HG03565 (cell line): ENCODE measurements at regions not wholly inside any gene's neighbourhood (a gene's known extent, or its start where the extent isn't known, plus 50 kb on each side); places are given as distances from the start of the nearest gene placed in this dataset.
"Not testable (repeated sequence)": the region's sequence is repeated elsewhere in the genome, so short reads cannot be mapped to it uniquely, and the experiment has no call there.

Experiments
- ATAC-seq: cut with Tn5 transposase; IDR thresholded peaks from one replicate; pipeline ENCODE4 v1.9.1; 2021; ENCODE audit warnings: mild to moderate bottlenecking, moderate library complexity; ENCODE audit not compliant: unreplicated experiment

- ATAC-seq, result not testable (repeated sequence)
Measured at GRCh38 chr7:125181569-125182267, 252.1 kb upstream of the POT1 start.

DNA sequence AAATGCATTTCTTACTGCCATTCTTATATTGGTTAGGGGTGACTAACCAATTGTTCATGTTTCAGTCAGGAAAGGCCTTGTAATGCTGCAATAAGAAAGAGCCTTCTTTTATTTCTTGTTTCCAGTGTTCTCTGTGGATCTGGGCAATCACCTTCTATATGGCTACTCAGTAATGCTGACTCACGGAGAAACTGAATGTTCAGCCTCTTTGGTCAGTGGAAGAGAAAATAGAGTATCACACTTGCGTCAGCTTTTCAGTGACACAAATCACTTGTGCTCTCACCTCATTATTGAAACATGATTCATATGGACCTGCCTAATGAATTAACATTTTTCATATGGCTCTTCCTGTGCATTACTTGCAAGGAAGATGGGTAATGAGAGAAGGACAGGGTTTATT lies 243.9 kb upstream of the POT1 start:
- no peak for ATAC-seq

DNA sequence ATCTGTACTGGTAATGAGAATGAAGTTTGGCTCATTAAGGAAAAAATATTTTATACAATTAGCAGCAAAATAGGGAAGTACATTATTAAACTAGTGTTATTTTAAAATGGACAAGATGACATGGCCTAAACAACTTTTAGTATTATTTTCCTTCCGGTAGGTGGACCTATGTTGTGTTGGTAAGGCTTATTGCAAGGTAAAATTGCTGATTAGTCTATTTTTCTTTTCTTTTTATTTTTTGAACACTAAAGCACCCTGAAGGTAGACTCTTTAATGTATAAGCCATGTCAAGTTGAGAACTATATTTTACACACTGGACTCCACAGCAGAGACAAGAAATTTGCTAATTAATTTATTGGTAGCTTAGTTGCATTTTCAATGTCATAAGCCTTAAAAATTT lies 239.5 kb upstream of the POT1 start:
- ATAC-seq, result no peak

DNA sequence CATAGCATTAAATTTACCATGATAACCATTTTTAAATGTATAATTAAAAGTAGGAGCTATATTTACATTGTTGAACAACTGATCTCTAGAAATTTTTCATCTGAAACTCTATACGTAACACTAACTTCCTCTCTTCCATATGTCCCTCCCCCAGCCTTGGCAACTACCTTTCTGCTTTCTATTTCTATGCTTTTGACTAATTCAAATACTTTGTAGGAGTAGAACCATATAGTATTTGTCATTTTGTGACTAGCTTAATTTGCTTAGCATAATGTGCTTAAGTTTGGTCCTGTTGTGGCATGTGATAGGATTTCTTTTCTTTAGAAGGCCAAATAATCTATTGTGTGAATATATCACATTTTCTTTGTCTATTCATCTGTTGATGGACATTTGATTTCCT lies 225.3 kb upstream of the POT1 start:
- ATAC-seq, result peak; percentile 59

DNA sequence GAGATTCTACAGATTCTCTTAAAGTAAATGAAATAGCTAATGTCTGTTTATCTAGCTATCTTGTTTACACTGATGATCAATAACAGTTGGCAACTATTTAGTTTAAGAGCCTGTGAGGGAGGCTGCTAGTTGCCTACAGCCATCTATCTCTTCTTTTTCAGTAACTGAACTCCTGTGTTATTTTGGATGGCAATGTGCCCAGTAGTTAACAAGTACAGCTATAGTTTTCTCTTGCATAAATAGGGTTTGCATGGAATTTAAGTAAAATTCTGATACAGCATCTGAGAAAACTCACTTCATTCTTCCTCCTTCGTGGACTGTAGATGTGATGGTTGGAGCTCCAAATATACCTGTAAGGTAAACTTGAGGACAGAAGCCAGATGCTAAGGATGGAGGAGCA lies 219.5 kb upstream of the POT1 start:
- ATAC-seq, result no peak

GRCh38 chr7:125147047-125147446 lies 217.4 kb upstream of the POT1 start:
- ATAC-seq, result no peak

- ATAC-seq, result no peak
Measured at GRCh38 chr7:125136755-125137532, 207.3 kb upstream of the POT1 start.

- ATAC-seq, result no peak
Measured at GRCh38 chr7:125136341-125136740, 206.7 kb upstream of the POT1 start.

- ATAC-seq, result no peak
Measured at GRCh38 chr7:125130173-125130572, 200.5 kb upstream of the POT1 start.

DNA sequence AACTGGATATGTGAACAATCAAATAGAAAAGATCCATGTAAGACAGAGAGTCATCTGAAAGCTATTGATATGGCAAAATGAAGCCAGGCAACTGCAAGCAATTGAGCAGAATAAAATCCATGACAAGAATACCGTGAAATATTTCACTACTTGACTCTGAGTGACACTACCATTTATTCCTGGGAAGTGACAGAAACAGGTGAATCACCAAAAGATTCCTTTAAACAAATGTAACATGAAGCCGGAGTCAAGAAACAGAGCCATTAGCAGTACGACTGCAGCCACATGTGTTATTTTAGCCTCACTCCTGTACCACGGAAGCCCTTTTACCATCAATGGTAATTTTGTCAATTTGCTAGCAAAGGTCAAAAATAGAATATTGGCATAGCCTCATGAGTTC lies 197.7 kb upstream of the POT1 start:
- ATAC-seq, result no peak

DNA sequence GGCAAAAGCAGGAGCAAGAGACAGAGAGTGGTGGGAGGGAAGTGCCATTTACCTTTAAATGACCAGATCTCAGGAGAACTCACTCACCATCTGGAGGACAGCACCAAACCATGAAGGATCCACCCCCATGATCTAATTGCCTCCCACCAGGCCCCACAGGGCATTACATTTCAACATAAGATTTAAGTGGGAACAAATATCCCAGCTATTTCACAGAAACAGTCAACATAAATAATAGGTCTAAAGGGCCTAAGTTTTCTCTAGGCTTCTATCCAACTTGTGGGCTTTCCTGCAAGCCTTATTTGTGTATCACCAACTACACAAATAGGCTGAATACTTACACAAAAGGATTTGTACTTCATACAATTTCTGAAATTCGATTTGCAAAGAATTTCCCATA lies 196.8 kb upstream of the POT1 start:
- no peak for ATAC-seq

GRCh38 chr7:125125315-125125714 lies 195.7 kb upstream of the POT1 start:
- ATAC-seq, result no peak

DNA sequence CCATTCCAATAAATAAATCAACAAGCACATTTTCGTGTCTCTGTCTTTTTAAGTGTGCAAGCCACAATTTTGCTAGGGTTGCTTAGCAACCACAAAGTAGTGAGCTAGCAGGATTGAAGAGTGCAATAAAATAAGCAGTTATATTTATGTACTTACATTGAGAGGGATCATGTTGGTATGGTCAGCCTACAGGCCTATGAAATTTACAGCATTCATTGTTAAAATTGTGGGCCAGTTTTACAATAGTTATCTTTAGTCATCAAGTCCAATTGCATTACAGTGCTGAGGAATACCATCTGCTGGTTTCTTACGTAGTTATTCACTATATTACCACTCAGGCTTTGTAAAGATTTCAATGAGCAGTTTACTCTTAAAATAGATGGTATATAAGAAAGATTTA lies 192.5 kb upstream of the POT1 start:
- ATAC-seq, result no peak

DNA sequence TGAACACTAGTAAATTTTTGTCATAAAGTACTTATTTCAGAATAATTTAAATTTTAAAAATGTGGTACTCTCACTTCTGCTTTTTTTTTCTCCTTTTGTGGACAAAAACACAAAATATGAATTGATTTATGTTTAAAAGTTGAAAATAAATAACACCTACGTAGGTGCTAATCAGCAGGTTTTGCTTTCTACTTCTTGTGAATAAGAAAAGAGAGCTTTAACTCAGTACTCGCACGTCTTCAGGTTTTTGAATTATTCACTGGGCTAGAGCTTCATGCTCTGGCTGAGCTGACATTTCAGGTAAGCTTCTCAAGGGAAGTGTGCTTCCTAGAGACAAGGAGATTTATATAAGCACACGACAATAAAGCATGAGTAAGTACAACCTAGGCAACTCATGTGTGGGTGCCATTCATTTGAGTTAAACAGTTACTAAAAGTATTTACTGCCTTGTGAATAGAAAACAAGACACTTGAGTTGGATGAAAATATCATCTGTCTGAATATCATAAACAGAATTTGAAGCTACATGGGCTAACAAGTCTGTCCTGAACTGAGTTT lies 190.0 kb upstream of the POT1 start:
- no peak for ATAC-seq

- no peak for ATAC-seq
Measured at GRCh38 chr7:125118444-125118843, 188.8 kb upstream of the POT1 start.

- ATAC-seq, result no peak
Measured at GRCh38 chr7:125112850-125113249, 183.2 kb upstream of the POT1 start.

GRCh38 chr7:125099519-125099918 lies 169.9 kb upstream of the POT1 start:
- ATAC-seq, result no peak

DNA sequence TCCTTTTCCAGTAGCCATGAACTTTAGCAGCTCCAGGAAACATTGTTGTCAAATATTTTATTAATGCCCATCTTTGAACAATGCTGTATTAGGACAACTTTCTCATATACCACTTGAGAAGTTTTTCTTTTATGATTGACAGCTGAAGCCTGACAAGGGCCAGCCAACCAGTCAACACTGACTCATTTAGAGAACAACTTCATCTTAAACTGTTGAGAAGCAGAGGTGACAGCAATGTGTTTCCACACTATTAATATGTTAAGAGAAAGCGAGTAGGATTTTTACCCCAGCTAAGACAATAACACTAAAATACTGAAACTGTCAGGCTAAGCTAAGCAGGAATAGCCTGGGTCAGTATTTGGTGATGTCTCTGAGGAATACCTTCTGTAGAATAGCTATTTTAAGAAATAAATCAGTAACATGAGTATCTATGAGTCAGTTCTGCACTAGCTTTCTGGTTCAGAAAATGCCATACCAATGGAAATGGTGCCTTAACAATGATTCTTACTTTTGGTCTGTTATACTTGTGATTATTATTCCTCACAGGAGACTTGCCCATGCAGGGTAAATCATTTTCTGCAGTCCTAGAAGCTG lies 168.8 kb upstream of the POT1 start:
- ATAC-seq, result peak; percentile 98

DNA sequence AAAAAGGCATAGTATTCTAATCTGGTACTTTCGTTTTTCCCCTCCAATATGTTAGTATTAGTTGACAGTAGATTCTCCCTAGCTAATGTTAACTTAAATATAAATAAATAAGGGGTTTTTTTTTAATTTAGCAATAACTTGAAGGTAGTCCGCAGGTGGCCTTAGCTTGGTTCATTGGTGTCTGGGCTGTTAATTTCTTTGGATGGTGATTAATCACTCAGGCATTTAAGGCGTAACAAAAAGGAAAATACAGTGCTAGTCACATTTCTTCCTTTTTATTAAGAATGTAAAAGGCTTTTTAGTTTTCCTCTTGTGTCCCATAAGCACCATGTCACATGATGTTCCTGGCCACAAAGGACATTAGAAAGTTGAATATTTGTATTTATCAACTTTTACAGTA lies 161.0 kb upstream of the POT1 start:
- no peak for ATAC-seq

GRCh38 chr7:125089171-125089570 lies 159.5 kb upstream of the POT1 start:
- no peak for ATAC-seq

- ATAC-seq, result no peak
Measured at GRCh38 chr7:125088555-125088954, 158.9 kb upstream of the POT1 start.

DNA sequence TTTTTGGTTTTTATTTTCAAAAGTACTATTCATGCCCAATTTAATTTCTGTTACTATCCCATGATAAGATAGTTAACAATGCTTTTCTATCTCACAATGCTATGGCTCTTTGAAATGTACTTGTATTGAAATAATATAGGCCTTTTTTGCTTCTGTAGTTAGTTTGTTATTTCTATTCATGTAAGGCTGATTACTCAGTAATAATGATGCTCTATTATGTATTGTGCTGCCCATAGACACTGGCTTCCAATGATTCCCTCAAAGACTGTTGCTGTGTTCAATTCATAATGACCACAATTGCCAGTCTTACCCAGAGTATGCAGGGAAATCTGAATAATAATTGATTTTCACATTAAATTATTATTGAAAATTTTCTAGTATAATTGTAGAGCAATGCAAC lies 155.5 kb upstream of the POT1 start:
- no peak for ATAC-seq
